ENCODE measurements at regions not wholly inside any gene's neighbourhood (a gene's known extent, or its start where the extent isn't known, plus 50 kb on each side); places are given as distances from the start of the nearest gene placed in this dataset.

- no peak for DNase-seq
- no peaks in the 10 kb centered on the region for H3K27me3 ChIP-seq
- no peaks in the 10 kb centered on the region for H3K4me1 ChIP-seq
- intact Hi-C loops (cut with DNase I), result no loop called here
- H3K9me3 ChIP-seq, result no peaks in the 10 kb centered on the region
- no peak overlapping the region for H3K4me3 ChIP-seq
- TF ChIP-seq CTCF (IDR thresholded peaks at IDR 0.05), result no peak
- no peak overlapping the region for H3K27ac ChIP-seq
- no peak overlapping the region for H3K9ac ChIP-seq (ENCODE audit: low read depth in 2 of 2, low read length in 2 of 2)
- no peaks in the 10 kb centered on the region for H3K36me3 ChIP-seq
Observed at GRCh38 chrX:66912417-66912816, 273.5 kb upstream of the EDA2R start.

- H3K27ac ChIP-seq, result no peak overlapping the region
Observed at GRCh38 chrX:66902081-66902480, 263.2 kb upstream of the EDA2R start.

GRCh38 chrX:66900886-66901285 is 262.0 kb upstream of the EDA2R start:
- Histone ChIP-seq H3K36me3 (no peaks in the 10 kb centered on the region), H3K4me1 (no peaks in the 10 kb centered on the region), H3K27ac (no peak overlapping the region), H3K4me3 (no peak overlapping the region), H3K9me3 (no peaks in the 10 kb centered on the region), H3K9ac (ENCODE audit: low read depth in 2 of 2, low read length in 2 of 2) (no peak overlapping the region), H3K27me3 (no peaks in the 10 kb centered on the region)
- no peak for DNase-seq
- intact Hi-C loops (cut with DNase I), result no loop called here
- TF ChIP-seq CTCF (IDR thresholded peaks at IDR 0.05), result no peak

More at GRCh38 chrX:66902081-66902480, 263.2 kb upstream of the EDA2R start:
- intact Hi-C loops (cut with DNase I), result no loop called here
- Histone ChIP-seq H3K4me3 (no peak overlapping the region), H3K9ac (ENCODE audit: low read depth in 2 of 2, low read length in 2 of 2) (no peak overlapping the region), H3K4me1 (no peaks in the 10 kb centered on the region), H3K36me3 (no peaks in the 10 kb centered on the region), H3K9me3 (no peaks in the 10 kb centered on the region), H3K27me3 (no peaks in the 10 kb centered on the region)
- DNase-seq, result no peak
- no peak for TF ChIP-seq CTCF (IDR thresholded peaks at IDR 0.05)

- Histone ChIP-seq H3K36me3 (no peaks in the 10 kb centered on the region), H3K4me1 (no peaks in the 10 kb centered on the region), H3K27me3 (no peaks in the 10 kb centered on the region), H3K4me3 (no peak overlapping the region), H3K9ac (ENCODE audit: low read depth in 2 of 2, low read length in 2 of 2) (no peak overlapping the region), H3K27ac (no peak overlapping the region), H3K9me3 (no peaks in the 10 kb centered on the region)
- no peak for DNase-seq
- no peak for TF ChIP-seq CTCF (IDR thresholded peaks at IDR 0.05)
- intact Hi-C loops (cut with DNase I), result no loop called here
Observed at GRCh38 chrX:66892004-66892403, 253.1 kb upstream of the EDA2R start.

GRCh38 chrX:66889418-66889817 is 250.5 kb upstream of the EDA2R start:
- H3K4me3 ChIP-seq, result no peak overlapping the region
- H3K9ac ChIP-seq (ENCODE audit: low read depth in 2 of 2, low read length in 2 of 2), result no peak overlapping the region
- H3K27me3 ChIP-seq, result no peaks in the 10 kb centered on the region
- intact Hi-C loops (cut with DNase I), result no loop called here
- DNase-seq, result no peak
- H3K9me3 ChIP-seq, result no peaks in the 10 kb centered on the region
- no peaks in the 10 kb centered on the region for H3K36me3 ChIP-seq
- TF ChIP-seq CTCF (IDR thresholded peaks at IDR 0.05), result no peak
- H3K4me1 ChIP-seq, result no peaks in the 10 kb centered on the region
- H3K27ac ChIP-seq, result no peak overlapping the region

GRCh38 chrX:66882101-66882500 is 243.2 kb upstream of the EDA2R start:
- no peak for TF ChIP-seq CTCF (IDR thresholded peaks at IDR 0.05)
- no peak for DNase-seq
- intact Hi-C loops (cut with DNase I), result no loop called here
- Histone ChIP-seq H3K9ac (ENCODE audit: low read depth in 2 of 2, low read length in 2 of 2) (no peak overlapping the region), H3K4me3 (no peak overlapping the region), H3K36me3 (no peaks in the 10 kb centered on the region), H3K9me3 (no peaks in the 10 kb centered on the region), H3K27ac (no peak overlapping the region), H3K4me1 (no peaks in the 10 kb centered on the region), H3K27me3 (no peaks in the 10 kb centered on the region)

Measured in colonic mucosa (tissue), 4 donors.